ENCODE measurements at regions not wholly inside any gene's neighbourhood (a gene's known extent, or its start where the extent isn't known, plus 50 kb on each side); places are given as distances from the start of the nearest gene placed in this dataset.

DNA sequence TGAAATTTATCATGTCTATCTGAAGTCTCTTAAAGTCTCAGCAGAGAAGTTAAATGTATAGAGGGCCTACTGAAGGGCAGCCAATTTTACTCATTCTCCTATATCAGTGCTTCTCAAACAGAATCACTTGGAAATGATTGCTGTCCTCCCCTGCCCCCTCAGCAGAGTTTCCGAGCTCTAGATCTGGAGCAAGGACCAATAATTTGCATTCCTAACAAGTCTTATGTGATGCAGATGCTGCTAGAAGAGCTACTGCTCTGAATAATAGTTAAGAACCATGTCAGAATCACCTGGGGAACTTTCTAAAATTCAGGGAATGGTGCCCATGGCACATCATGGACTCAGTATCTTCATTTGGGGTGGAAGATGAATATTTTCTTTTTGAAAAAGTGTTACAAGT lies 105.6 kb upstream of the EPHA4 start:
- in situ Hi-C loops (cut with HindIII; ENCODE audit: low pct_ligation_motif_present, low pct_unique_long_range_greater_than_20kb, low sequenced_read_pairs) = no loop called here
- no peak for DNase-seq

- no peak for DNase-seq
- in situ Hi-C loops (cut with HindIII; ENCODE audit: low pct_ligation_motif_present, low pct_unique_long_range_greater_than_20kb, low sequenced_read_pairs) = no loop called here
Observed at GRCh38 chr2:221676566-221677172, 104.6 kb upstream of the EPHA4 start.

DNA sequence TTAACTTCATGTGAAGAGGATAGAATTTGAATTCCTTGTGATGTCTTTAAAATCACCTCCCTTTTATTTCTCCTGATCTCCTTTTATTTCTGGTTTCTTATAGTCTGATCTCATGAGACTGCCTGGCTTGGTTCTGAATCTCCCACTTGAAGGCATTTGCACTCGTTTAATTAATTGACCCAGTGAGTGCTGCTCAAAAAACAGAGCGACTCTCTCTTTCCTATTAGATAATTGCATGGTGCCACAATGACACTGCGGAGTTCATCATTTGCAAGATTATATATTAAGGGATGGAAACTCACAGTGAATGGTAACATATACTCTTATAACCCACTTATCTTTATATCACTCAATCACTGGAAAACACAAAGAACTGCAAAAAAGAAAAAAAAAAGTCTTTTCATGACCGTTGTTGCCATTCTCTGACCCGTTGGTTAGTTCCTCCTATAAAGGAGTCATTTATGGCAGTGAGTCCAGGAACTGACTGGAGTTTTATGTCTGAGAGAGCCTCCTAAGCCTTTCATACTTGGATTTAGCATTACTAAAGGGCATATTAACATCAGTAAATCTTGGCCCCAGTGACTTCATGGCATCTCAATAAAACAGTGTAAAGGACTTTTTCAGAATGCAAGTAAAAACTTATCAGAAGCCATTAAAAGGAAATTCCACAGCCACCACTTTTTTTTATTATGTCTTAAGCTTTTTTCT lies 103.3 kb upstream of the EPHA4 start:
- no peak for DNase-seq
- in situ Hi-C loops (cut with HindIII; ENCODE audit: low pct_ligation_motif_present, low pct_unique_long_range_greater_than_20kb, low sequenced_read_pairs) = no loop called here

- DNase-seq = no peak
- in situ Hi-C loops (cut with HindIII; ENCODE audit: low pct_ligation_motif_present, low pct_unique_long_range_greater_than_20kb, low sequenced_read_pairs) = no loop called here
Observed at GRCh38 chr2:221674446-221674845, 102.3 kb upstream of the EPHA4 start.

DNA sequence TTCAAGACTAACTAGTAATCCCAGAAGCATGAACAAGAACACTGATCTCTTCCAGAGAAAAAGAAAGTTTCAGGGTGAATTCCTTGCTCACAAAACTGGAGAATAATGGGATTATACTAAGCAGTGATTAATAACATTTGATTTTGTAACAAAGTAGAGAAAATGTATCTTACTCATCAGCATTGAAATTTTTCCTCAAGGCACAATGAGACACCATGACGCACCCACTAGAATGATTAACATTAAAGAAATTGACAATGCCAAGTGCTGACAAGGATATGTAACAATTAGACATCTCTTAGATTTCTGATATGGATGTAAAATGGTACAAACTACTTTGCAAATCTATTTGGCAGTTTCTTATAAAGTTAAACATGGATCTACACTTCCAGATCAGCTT lies 101.1 kb upstream of the EPHA4 start:
- in situ Hi-C loops (cut with HindIII; ENCODE audit: low pct_ligation_motif_present, low pct_unique_long_range_greater_than_20kb, low sequenced_read_pairs) = no loop called here
- DNase-seq = no peak

DNA sequence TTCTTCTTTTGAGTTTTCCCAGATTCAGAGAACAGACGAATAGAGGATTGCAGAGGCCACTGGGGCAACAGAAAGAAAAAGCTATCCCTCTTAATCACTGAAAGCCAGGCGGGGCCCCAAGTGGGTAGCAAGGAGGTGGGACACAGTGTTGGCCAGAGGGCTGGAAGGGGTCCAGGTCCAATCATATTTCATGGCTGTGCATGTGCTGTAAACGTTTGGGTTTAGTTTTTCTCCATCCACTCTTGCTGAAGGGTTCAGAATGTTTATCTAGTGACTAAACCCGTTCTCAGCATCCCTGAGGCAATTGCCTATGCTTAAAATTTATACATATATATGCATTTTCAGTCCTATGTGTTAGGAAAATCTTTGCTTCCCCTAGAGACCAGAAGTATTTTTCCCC lies 99.4 kb upstream of the EPHA4 start:
- DNase-seq = no peak
- in situ Hi-C loops (cut with HindIII; ENCODE audit: low pct_ligation_motif_present, low pct_unique_long_range_greater_than_20kb, low sequenced_read_pairs) = no loop called here

GRCh38 chr2:221662689-221663391 lies 90.7 kb upstream of the EPHA4 start:
- in situ Hi-C loops (cut with HindIII; ENCODE audit: low pct_ligation_motif_present, low pct_unique_long_range_greater_than_20kb, low sequenced_read_pairs) = no loop called here
- no peak for DNase-seq

GRCh38 chr2:221657806-221658205 lies 85.7 kb upstream of the EPHA4 start:
- in situ Hi-C loops (cut with HindIII; ENCODE audit: low pct_ligation_motif_present, low pct_unique_long_range_greater_than_20kb, low sequenced_read_pairs) = no loop called here
- DNase-seq = no peak

DNA sequence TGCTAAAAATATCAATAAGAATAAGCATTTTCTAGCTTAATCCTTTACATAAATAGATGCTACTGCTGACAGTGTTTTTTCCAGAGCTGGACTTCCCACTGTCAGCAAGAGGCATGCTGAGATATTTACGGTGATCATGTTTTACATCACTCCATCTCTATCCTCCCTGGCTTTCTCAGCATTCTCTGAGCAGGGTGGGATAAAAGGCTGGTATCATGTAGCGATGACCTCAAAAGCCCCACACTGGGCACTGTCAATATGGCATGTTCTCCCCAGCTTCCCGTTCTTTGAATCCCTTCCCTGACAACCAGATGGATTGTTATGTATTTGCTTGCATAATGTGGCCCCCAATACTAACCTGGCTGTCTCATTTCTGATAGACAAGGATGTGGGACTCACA lies 83.2 kb upstream of the EPHA4 start:
- DNase-seq = no peak
- in situ Hi-C loops (cut with HindIII; ENCODE audit: low pct_ligation_motif_present, low pct_unique_long_range_greater_than_20kb, low sequenced_read_pairs) = no loop called here

DNA sequence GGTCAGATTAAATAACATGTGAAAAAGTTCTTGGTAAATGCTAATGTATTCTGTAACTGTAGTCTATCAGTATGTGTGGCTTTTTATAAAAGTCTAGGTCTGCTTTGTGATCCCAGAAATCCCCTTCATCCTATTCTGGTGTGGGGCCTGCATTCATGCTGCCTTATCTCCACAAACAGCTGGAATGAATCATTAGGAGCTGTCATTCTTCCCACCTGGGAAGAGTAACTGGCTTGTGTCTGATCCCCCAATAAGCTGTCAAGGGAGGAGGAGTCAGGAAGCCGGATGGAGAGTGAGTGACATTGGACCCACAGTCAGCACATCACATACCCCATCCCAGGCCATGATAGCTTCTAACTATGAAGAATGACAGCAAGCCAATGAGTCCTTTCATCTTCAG lies 81.1 kb upstream of the EPHA4 start:
- DNase-seq = no peak
- in situ Hi-C loops (cut with HindIII; ENCODE audit: low pct_ligation_motif_present, low pct_unique_long_range_greater_than_20kb, low sequenced_read_pairs) = no loop called here

DNA sequence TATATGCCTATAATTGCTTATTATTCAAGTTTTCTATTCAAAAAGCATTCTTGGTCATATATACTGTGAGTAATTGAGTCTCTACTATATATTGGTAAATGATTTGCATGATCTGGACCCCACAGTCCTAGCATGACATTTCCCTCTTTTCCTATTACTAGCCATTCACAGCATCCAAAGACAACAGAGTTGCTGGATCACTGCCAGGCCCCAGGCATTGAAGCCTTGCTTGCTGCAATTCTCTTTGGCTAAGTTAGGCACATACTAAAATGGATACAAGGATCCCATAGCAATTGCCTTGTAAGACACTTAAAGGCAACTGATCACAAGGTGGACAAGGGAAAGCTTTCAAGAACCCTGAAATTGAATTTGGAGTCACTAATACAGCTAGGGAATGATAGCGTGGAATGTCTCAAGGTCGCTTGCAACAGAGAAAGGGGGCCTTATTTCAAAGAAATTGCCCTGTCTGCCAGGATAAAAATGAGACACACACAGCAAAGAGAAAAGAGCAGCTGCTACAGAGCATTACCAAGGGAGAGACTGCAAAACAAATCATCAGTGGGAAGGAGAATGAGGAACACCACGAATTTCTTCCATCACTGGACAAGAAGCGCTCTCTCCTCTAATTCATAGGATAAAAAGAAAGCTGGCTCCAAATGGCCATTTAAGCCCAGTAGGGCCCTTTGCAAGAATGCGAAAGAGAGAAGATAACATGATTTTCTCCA lies 77.1 kb upstream of the EPHA4 start:
- DNase-seq = no peak
- in situ Hi-C loops (cut with HindIII; ENCODE audit: low pct_ligation_motif_present, low pct_unique_long_range_greater_than_20kb, low sequenced_read_pairs) = no loop called here

GRCh38 chr2:221642447-221642846 lies 70.3 kb upstream of the EPHA4 start:
- no peak for DNase-seq
- in situ Hi-C loops (cut with HindIII; ENCODE audit: low pct_ligation_motif_present, low pct_unique_long_range_greater_than_20kb, low sequenced_read_pairs) = no loop called here

- DNase-seq = no peak
- in situ Hi-C loops (cut with HindIII; ENCODE audit: low pct_ligation_motif_present, low pct_unique_long_range_greater_than_20kb, low sequenced_read_pairs) = no loop called here
Observed at GRCh38 chr2:221641181-221641871, 69.2 kb upstream of the EPHA4 start.

DNA sequence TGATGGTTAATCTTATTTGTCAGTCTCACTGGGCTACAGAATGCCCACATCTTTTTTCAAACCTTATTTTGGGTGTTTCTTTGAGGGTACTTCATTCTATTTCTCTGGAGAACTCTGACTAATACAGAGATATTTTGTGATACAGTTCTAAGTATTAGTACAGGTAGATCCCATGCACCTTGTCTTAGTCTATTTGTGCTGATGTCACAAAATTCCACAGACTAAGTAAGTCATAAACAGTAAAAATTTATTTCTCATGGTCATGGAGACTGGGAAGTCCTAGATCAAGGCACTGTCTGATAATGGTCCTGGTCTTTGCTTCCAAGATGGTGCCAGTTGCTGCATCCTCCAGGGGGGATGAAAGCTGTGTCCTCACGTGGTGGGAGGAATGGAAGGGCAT lies 68.6 kb upstream of the EPHA4 start:
- in situ Hi-C loops (cut with HindIII; ENCODE audit: low pct_ligation_motif_present, low pct_unique_long_range_greater_than_20kb, low sequenced_read_pairs) = no loop called here

GRCh38 chr2:221637851-221638250 lies 65.7 kb upstream of the EPHA4 start:
- DNase-seq = no peak
- in situ Hi-C loops (cut with HindIII; ENCODE audit: low pct_ligation_motif_present, low pct_unique_long_range_greater_than_20kb, low sequenced_read_pairs) = no loop called here

More for the DNA sequence above, 68.6 kb upstream of the EPHA4 start:
- DNase-seq = no peak

GRCh38 chr2:221635949-221636348 lies 63.8 kb upstream of the EPHA4 start:
- peak; percentile 72 for DNase-seq
- in situ Hi-C loops (cut with HindIII; ENCODE audit: low pct_ligation_motif_present, low pct_unique_long_range_greater_than_20kb, low sequenced_read_pairs) = no loop called here

DNA sequence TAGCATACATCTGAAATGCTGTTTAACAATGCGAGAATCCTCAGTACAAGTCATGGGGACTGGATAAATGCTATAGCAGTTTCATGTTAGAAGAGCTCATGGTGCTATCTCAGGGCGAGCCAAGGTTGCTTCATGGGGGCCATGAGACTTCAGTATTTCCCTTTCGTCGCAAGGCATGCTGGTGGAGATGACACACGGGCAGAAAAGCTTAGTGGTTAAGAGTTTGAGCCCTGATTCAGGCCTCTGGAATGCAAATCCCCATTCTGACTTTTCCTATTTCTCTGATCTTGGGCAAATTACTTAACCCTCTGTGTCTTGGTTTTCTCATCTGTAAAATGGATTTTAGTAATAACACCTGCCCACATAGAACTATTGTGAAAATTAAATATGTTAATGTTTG lies 57.4 kb upstream of the EPHA4 start:
- in situ Hi-C loops (cut with HindIII; ENCODE audit: low pct_ligation_motif_present, low pct_unique_long_range_greater_than_20kb, low sequenced_read_pairs) = no loop called here
- peak; percentile 89 for DNase-seq

- DNase-seq = no peak
- in situ Hi-C loops (cut with HindIII; ENCODE audit: low pct_ligation_motif_present, low pct_unique_long_range_greater_than_20kb, low sequenced_read_pairs) = no loop called here
Observed at GRCh38 chr2:221624475-221624874, 52.4 kb upstream of the EPHA4 start.

Data from ACHN (cell line).